Spleen (tissue), 7 donors: ENCODE measurements at regions not wholly inside any gene's neighbourhood (a gene's known extent, or its start where the extent isn't known, plus 50 kb on each side); places are given as distances from the start of the nearest gene placed in this dataset.

Experiments
- POLR2A ChIP-seq, 3 donors: fragments of 450-650 bp; IDR thresholded peaks; one replicate each; pipeline ENCODE4 v1.5.1; 2017; ENCODE audit warnings: antibody characterized with exemption in 3 of 3, mild to moderate bottlenecking in 1 of 3
- POLR2AphosphoS5 ChIP-seq, 3 donors: sonication (generic); formaldehyde crosslinking; IDR thresholded peaks; one replicate each; pipeline ENCODE4 v1.5.1; 2017; ENCODE audit warnings: antibody characterized with exemption in 3 of 3
- TF ChIP-seq, protein P1 (sequence below), 11 experiments: fragments of 200-600 bp in 7 of 11; fragments of 450-650 bp in 4 of 11; sonication (generic) in 4 of 11; IDR thresholded peaks in 8 of 11; conservative IDR thresholded peaks in 3 of 11; 1 replicate in 7 of 11; 2 replicates in 4 of 11; pipeline versions ENCODE4 v1.4.0 to v1.8.0; 2016 to 2021; ENCODE audit warnings: antibody characterized with exemption in 11 of 11, inconsistent platforms in 4 of 11, mild to moderate bottlenecking in 1 of 11
- donor health status: DM: no; HTN: no; CAD: no; lungs with moderate emphysema.
- donor health status: DM: no; HTN: no; CAD: no.
- donor health status: DM: no; HTN: no; CAD: no.

DNA sequence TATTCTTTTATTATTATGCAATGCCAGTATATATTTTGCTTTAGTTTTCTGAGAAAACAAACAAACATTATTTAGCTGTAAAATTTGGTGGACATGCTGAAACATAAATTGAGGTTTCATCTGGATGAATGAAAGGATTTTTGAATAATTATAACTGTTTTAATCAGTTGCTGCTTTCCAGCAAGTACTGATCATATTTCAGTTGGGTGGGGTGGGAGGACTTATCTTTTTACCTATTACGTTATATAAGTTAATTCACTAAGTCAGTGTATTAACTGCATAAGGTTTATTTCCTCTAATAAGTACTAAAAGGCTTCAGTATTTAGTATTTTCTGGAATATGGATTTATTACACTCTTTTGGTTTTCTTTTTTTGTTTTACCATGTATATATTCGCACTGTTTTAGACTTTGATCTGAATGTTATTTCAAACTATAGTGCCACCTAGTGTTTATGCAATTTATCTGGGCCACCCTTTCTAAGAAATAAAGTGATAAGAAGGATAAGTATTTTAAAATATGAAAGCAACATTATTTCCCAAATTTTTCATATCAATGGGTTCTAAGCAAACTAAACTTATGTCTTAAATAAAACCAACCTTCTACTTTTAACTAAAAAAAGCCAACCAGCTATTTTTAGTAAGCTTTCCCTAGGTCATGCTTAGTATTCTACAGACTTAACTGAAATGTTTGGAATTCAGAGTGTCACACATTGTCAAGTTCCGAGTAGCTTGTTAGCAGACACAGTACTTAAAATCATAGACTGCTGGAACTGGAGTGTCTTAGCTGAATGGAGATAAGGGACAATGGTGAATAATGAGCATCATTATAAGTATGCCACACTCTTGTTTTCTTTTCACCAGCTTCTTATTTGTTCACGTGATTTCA, 105.4 kb upstream of the MCHR2 start:
- TF ChIP-seq, protein P1, sequence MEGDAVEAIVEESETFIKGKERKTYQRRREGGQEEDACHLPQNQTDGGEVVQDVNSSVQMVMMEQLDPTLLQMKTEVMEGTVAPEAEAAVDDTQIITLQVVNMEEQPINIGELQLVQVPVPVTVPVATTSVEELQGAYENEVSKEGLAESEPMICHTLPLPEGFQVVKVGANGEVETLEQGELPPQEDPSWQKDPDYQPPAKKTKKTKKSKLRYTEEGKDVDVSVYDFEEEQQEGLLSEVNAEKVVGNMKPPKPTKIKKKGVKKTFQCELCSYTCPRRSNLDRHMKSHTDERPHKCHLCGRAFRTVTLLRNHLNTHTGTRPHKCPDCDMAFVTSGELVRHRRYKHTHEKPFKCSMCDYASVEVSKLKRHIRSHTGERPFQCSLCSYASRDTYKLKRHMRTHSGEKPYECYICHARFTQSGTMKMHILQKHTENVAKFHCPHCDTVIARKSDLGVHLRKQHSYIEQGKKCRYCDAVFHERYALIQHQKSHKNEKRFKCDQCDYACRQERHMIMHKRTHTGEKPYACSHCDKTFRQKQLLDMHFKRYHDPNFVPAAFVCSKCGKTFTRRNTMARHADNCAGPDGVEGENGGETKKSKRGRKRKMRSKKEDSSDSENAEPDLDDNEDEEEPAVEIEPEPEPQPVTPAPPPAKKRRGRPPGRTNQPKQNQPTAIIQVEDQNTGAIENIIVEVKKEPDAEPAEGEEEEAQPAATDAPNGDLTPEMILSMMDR (IDR thresholded peaks at IDR 0.05 in 8 of 11, conservative IDR thresholded peaks at IDR 0.05 in 3 of 11) = peak in 6 of 11 experiments; percentile 10 to 38 (median 31)
- TF ChIP-seq POLR2A (IDR thresholded peaks at IDR 0.05) (no peak), POLR2AphosphoS5 (IDR thresholded peaks at IDR 0.05) (no peak)
